GM12878 (cell line): ENCODE measurements at regions not wholly inside any gene's neighbourhood (a gene's known extent, or its start where the extent isn't known, plus 50 kb on each side); places are given as distances from the start of the nearest gene placed in this dataset.

ENCODE experiments used
- ATAC-seq: fragments of 200-7000 bp; cut with Tn5 transposase; 3 replicates; pipeline ENCODE4 v1.9.1; 2020; ENCODE audit warnings: mild to moderate bottlenecking, moderate library complexity
- BruUV-seq: library from RNA; stranded (reverse); fragments of 400-500 nt; replicated peaks from 2 replicates; lab custom pipeline; 2021; lab: Mats Ljungman, UMichigan
- CTCF ChIA-PET: fragments of 300-600 bp; sonication (Branson Sonifier 250); formaldehyde crosslinking; extraction: SDS; loops from one replicate; lab custom pipeline; 2021; ENCODE audit warnings: inconsistent platforms; lab: Yijun Ruan, JAX
- POLR2A ChIA-PET: fragments of 350-600 bp; formaldehyde crosslinking; extraction: SDS; loops from one replicate; lab custom pipeline; 2021; ENCODE audit warnings: inconsistent platforms; lab: Charles Lee
- RAD21 ChIA-PET: fragments of 300-600 bp; sonication (Branson Sonifier 250); formaldehyde crosslinking; loops from one replicate; lab custom pipeline; 2023; ENCODE audit warnings: antibody characterized with exemption; ENCODE audit not compliant: unreplicated experiment; lab: Charles Lee
- SMC1A ChIA-PET: fragments of 300-600 bp; sonication (Branson Sonifier 250); formaldehyde crosslinking; loops from one replicate; lab custom pipeline; 2023; ENCODE audit not compliant: unreplicated experiment, uncharacterized antibody; lab: Charles Lee
- DNase-seq: peaks from one replicate; pipeline ENCODE4 v3.0.0-alpha.2; 2011; ENCODE audit warnings: low read depth, low spot score
- FAIRE-seq: peaks from 3 replicates; lab custom pipeline; 2011; peaks lifted over from hg19 to GRCh38; lab: Jason Lieb, UNC
- H2AFZ ChIP-seq: 2 replicates; pipeline ENCODE4 v1.6.0; 2011; ENCODE audit warnings: low read depth, low read length, control low read depth; ENCODE audit not compliant: control insufficient read depth
- H3K27ac ChIP-seq: 2 replicates; pipeline ENCODE4 v1.5.1; 2011; ENCODE audit warnings: control low read depth; ENCODE audit not compliant: control insufficient read depth, insufficient read depth
- H3K27me3 ChIP-seq, 2 experiments: replicated peaks in 1 of 2; 2 replicates each; pipeline versions ENCODE4 v1.6.0 to v1.6.1; 2011; ENCODE audit warnings: low read length in 1 of 2; ENCODE audit not compliant: control insufficient read depth in 2 of 2, insufficient read depth in 2 of 2
- H3K36me3 ChIP-seq, 2 experiments: 2 replicates each; pipeline ENCODE4 v1.5.1; 2011; ENCODE audit warnings: low read length in 1 of 2; ENCODE audit not compliant: control insufficient read depth in 2 of 2, insufficient read depth in 2 of 2
- H3K4me1 ChIP-seq: 2 replicates; pipeline ENCODE4 v1.6.1; 2011; ENCODE audit warnings: mild to moderate bottlenecking, low read length, moderate library complexity, mixed read lengths; ENCODE audit not compliant: control insufficient read depth, insufficient read depth
- H3K4me2 ChIP-seq: 2 replicates; pipeline ENCODE4 v1.6.0; 2011; ENCODE audit warnings: control low read depth; ENCODE audit not compliant: control insufficient read depth, insufficient read depth
- H3K4me3 ChIP-seq: fragments of 200-600 bp; sonication (generic); 2 replicates; pipeline ENCODE4 v1.5.1; 2016
- H3K79me2 ChIP-seq: 2 replicates; pipeline ENCODE4 v1.6.0; 2011; ENCODE audit warnings: low read length; ENCODE audit not compliant: control insufficient read depth, insufficient read depth
- H3K9ac ChIP-seq: 2 replicates; pipeline ENCODE4 v1.8.0; 2011; ENCODE audit warnings: low read length, control low read depth, mixed read lengths; ENCODE audit not compliant: control insufficient read depth, insufficient read depth
- H3K9me3 ChIP-seq: replicated peaks from 3 replicates; pipeline ENCODE4 v1.5.1; 2011; ENCODE audit warnings: mild to moderate bottlenecking, low read length; ENCODE audit not compliant: control insufficient read depth, insufficient read depth
- H4K20me1 ChIP-seq: 2 replicates; pipeline ENCODE4 v1.6.0; 2011; ENCODE audit not compliant: control insufficient read depth, insufficient read depth
- E2F4 ChIP-seq: IDR thresholded peaks from 2 replicates; pipeline ENCODE4 v1.6.1; 2012; ENCODE audit warnings: low read depth, low read length, improper control_type of control experiment
- ESRRA ChIP-seq: IDR thresholded peaks from 2 replicates; pipeline ENCODE4 v1.6.1; 2012; ENCODE audit warnings: mild to moderate bottlenecking, low read length, improper control_type of control experiment
- ETV6 ChIP-seq, 2 experiments: fragments of 450-650 bp in 1 of 2; IDR thresholded peaks in 1 of 2; conservative IDR thresholded peaks in 1 of 2; 2 replicates each; pipeline ENCODE4 v1.6.1; 2014; ENCODE audit warnings: antibody characterized with exemption in 1 of 2, borderline replicate concordance in 1 of 2, low read depth in 1 of 2, mild to moderate bottlenecking in 1 of 2, moderate library complexity in 1 of 2
- GATAD2B ChIP-seq: fragments of 450-650 bp; conservative IDR thresholded peaks from 2 replicates; pipeline ENCODE4 v1.6.1; 2017; ENCODE audit warnings: low read depth, mild to moderate bottlenecking, moderate library complexity
- JUND ChIP-seq: IDR thresholded peaks from 2 replicates; pipeline ENCODE4 v1.6.1; 2012; ENCODE audit warnings: low read depth, mild to moderate bottlenecking, low read length, improper control_type of control experiment, moderate library complexity
- PML ChIP-seq: IDR thresholded peaks from 2 replicates; pipeline ENCODE4 v1.6.1; 2012; ENCODE audit warnings: low read length, inconsistent platforms
- WGBS: methylation state at CpG from one replicate; pipeline ENCODE4 v1.1.6; 2016; ENCODE audit warnings: low lambda C conversion rate; ENCODE audit not compliant: insufficient replicate concordance, insufficient coverage; ENCODE audit errors: missing lambda C conversion rate; 5-methylcytosine and 5-hydroxymethylcytosine counted together
- in situ Hi-C: fragments of 300-500 bp; cut with MboI; formaldehyde crosslinking; loops from 9 replicates; pipeline ENCODE4 v1.14.3; 2018; ENCODE audit warnings: mixed read lengths
- intact Hi-C: fragments of 100-400 bp; cut with micrococcal nuclease; formaldehyde crosslinking; loops from one replicate; pipeline ENCODE4 v1.14.2; 2022; ENCODE audit not compliant: unreplicated experiment

GRCh38 chr11:116166573-116167465, 606.0 kb downstream of the BUD13 start:
- no peak overlapping the region for H3K27ac ChIP-seq
- no peaks in the 10 kb centered on the region for H3K4me1 ChIP-seq
- TF ChIP-seq ETV6 (conservative IDR thresholded peaks at IDR 0.05 in 1 of 2, IDR thresholded peaks at IDR 0.05 in 1 of 2; ENCODE audit: borderline replicate concordance in 1 of 2, low read depth in 1 of 2), result no peak
- TF ChIP-seq ESRRA, result no peak
- ATAC-seq, result no peak
- H3K4me2 ChIP-seq, result no peak overlapping the region
- in situ Hi-C loops (no loop called here), intact Hi-C loops (no loop called here)
- CTCF ChIA-PET, result interaction anchor here (1.1 kb wide), 1 partner anchor 13 kb away, joined by 3 read pairs; no protein-coding TSS in a partner anchor
- H4K20me1 ChIP-seq, result no peaks in the 10 kb centered on the region
- POLR2A ChIA-PET, result no interaction called here
- BruUV-seq, result no TSS peak
- no peak overlapping the region for H3K9ac ChIP-seq
- RAD21 ChIA-PET, result no interaction called here
- FAIRE-seq, result no peak
- 35% methylated on average over 9 of the region's 9 CpGs for WGBS
- DNase-seq, result no peak
- SMC1A ChIA-PET, result no interaction called here
- H3K79me2 ChIP-seq, result no peaks in the 10 kb centered on the region
- no peak overlapping the region for H3K4me3 ChIP-seq
- no peak overlapping the region for H2AFZ ChIP-seq
- no peaks in the 10 kb centered on the region for H3K36me3 ChIP-seq
- H3K27me3 ChIP-seq, result no peaks in the 10 kb centered on the region
- no peaks in the 10 kb centered on the region for H3K9me3 ChIP-seq

DNA sequence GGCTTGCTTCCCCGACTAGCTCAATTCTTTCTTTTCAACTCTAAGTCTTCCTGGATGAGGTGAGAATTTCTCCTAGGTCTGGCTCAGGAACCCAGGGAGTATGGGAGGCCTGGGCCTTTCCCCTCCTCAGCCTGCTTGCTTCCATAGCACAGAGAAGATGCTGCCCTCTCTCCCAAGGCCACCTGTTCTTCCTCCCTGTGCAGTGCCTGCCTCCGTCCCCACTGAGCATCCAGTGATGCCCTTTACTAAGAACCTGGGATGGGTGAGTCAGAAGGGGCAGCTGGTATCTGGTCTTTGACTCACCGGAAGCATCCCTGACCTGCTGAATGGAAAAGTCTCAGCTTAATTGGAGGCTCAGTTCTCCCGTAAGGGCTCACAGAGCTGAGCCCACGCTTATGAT, 607.9 kb downstream of the BUD13 start:
- FAIRE-seq (no peak), ATAC-seq (no peak), DNase-seq (no peak)
- Histone ChIP-seq H2AFZ (no peak overlapping the region), H3K9ac (no peak overlapping the region), H3K4me1 (no peaks in the 10 kb centered on the region), H3K4me2 (no peak overlapping the region), H3K79me2 (no peaks in the 10 kb centered on the region), H4K20me1 (no peaks in the 10 kb centered on the region), H3K27me3 (no peaks in the 10 kb centered on the region), H3K4me3 (no peak overlapping the region), H3K9me3 (no peaks in the 10 kb centered on the region), H3K27ac (no peak overlapping the region), H3K36me3 (no peaks in the 10 kb centered on the region)
- intact Hi-C loops (no loop called here), in situ Hi-C loops (no loop called here)
- TF ChIP-seq JUND, result no peak
- no peak for TF ChIP-seq E2F4
- TF ChIP-seq GATAD2B, result no peak
- no peak for TF ChIP-seq PML
- 29% methylated on average over 4 of the region's 5 CpGs for WGBS
- BruUV-seq, result no TSS peak
- SMC1A ChIA-PET, result interaction anchor here (1.0 to 1.5 kb wide), 3 partner anchors 17 to 235 kb away, joined by 3 to 5 read pairs (median 3); no protein-coding TSS in a partner anchor
- POLR2A ChIA-PET, result no interaction called here
- RAD21 ChIA-PET, result interaction anchor here (0.8 kb wide), 1 partner anchor 13 kb away, joined by 3 read pairs; no protein-coding TSS in a partner anchor
- CTCF ChIA-PET, result interaction anchor here (1.2 kb wide), 1 partner anchor 295 kb away, joined by 3 read pairs; no protein-coding TSS in a partner anchor
